GM12875 (cell line): ENCODE measurements at regions not wholly inside any gene's neighbourhood (a gene's known extent, or its start where the extent isn't known, plus 50 kb on each side); places are given as distances from the start of the nearest gene placed in this dataset.

Source experiments
- H3K4me3 ChIP-seq: one replicate; pipeline ENCODE4 v1.5.1; 2011; ENCODE audit warnings: low read depth, low read length, control low read depth
- TF ChIP-seq, protein P1 (sequence below): IDR thresholded peaks from 2 replicates; pipeline ENCODE4 v1.5.1; 2011; ENCODE audit warnings: low read depth, mild to moderate bottlenecking, control low read depth, inconsistent platforms, low read length, moderate library complexity, borderline replicate concordance; ENCODE audit not compliant: insufficient read depth

DNA sequence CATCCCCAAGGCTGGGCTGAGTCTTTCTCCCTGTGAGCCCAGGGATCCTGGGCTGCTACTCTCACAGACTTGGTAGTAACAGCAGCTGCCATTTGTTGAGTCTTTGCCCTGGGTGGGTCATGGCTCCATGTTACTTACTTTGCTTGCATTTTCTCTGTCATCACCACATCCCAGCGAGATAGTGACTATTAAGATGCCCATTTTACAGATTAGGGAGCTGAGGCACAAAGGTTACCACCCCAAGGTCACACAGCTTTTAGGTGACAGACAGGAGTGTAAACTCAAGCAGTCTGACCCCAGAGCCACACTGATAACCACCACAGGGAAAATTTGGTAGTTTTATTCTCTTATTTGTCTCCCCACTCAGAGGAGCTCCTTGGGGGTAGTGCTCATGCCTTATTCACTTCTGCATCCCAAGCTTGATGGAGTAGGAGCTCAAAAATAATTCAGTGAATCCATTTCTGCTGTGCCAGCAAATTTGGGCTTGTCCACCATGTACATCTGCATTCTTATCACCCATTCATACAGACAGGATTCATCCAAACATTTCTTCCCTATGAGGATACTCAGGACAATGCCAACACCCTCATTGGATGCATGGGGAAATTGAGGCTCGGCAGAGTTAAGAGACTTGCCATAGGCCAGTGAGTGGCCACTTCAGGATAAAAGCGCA is 263.2 kb downstream of the CBLN1 start:
- TF ChIP-seq, protein P1, sequence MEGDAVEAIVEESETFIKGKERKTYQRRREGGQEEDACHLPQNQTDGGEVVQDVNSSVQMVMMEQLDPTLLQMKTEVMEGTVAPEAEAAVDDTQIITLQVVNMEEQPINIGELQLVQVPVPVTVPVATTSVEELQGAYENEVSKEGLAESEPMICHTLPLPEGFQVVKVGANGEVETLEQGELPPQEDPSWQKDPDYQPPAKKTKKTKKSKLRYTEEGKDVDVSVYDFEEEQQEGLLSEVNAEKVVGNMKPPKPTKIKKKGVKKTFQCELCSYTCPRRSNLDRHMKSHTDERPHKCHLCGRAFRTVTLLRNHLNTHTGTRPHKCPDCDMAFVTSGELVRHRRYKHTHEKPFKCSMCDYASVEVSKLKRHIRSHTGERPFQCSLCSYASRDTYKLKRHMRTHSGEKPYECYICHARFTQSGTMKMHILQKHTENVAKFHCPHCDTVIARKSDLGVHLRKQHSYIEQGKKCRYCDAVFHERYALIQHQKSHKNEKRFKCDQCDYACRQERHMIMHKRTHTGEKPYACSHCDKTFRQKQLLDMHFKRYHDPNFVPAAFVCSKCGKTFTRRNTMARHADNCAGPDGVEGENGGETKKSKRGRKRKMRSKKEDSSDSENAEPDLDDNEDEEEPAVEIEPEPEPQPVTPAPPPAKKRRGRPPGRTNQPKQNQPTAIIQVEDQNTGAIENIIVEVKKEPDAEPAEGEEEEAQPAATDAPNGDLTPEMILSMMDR = no peak
- H3K4me3 ChIP-seq = no peak overlapping the region

DNA sequence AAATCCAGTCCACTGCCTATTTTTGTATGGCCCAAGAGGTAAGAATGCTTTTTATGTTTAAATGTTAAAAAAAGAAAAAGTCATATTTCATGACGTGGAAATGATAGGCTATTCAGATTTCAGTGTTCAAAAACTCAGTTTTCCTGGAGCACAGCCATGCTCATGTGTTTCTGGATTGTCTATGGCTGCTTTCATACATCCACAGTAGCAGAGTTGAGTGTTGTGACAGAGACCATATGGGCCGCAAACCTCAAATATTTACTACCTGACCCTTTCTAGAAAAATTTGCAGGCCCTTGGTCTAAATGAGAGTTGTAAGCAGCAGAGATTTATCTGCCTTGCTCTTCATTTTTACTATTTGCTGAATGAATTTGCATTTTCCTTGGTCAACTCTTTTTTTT is 264.1 kb downstream of the CBLN1 start:
- TF ChIP-seq, protein P1 = no peak

DNA sequence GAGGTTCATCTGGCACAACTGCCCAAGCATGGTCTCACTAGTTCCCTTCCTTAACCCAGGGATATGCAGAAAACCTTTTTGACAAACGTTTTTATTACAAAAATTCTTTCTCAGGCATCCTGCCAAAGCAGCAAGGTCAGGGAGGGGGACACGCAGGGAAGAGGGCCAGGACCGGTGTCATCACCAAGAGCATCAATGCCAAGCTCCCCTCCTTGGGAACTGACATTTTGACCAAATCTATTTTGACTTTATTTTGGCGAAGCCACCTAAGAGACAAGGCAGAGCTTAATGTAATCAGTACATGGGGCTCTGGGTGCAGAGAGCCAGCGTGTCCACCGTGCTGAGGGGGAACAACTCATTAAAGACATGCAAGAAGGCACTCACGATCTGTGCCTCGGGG is 265.2 kb downstream of the CBLN1 start:
- TF ChIP-seq, protein P1 = no peak
- H3K4me3 ChIP-seq = no peak overlapping the region

More for the DNA sequence above, 264.1 kb downstream of the CBLN1 start:
- no peak overlapping the region for H3K4me3 ChIP-seq

DNA sequence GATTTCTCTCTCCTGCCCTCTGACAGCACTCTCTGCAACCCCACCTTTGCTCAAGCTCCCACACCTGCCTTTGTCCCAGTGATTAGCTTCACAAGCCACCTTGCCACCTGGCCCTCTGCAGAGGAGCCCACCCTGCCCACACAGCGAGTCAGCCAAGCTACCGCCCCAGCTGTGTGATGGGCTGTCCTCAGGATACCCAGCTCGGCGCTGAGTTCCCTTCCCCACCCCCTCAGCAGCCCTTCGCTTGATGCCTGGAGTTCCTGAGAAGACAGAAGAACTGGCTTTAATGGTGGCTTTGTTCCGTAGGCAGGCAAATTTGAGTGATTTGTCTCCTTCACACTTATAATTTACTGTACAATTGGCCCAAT is 266.4 kb downstream of the CBLN1 start:
- H3K4me3 ChIP-seq = no peak overlapping the region
- TF ChIP-seq, protein P1 = no peak

DNA sequence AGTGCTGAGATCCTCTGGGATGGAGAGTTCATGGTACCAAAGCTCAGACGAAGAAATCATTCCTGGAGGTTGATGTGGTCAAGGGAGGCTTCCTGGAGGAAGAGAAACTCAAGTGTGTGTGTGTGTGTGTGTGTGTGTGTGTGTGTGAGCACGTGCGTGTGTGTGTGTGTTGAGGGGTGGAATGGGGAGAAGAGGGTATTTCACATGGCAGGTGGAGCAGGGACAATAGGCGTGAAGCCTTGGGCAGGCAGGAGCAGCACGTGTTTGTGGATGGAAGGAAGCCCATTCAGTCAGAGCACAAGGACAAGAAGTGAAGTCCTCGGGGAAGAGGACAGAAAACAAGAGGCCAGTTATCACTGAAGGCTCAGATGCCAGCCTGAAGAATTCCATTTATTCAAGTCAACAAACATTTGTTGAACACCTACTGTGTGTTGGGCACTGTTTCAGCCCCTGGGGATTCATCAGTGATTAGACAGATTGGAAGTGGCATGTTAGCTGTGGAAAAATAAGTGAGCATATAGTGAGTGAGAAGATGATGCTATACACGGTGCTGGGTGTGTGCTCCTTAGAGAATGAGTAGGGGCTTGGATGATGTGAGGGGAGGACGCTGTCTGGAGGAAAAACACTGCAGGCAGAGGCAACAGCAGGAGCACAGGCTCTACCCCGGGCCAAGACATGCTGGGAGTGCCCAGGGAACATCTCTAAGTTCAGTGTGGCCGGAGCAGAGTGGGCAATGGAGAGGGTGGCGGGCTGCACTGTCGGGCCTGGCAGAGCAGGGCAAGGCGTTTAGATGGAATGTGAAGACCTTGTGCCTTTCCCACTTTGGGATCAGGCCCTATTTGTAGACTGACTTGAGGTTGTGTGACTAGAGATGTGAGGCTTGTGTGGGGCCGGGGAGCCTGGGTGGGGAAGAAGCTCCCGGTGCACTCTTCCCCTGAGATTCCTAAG is 267.1 kb downstream of the CBLN1 start:
- H3K4me3 ChIP-seq = no peak overlapping the region
- TF ChIP-seq, protein P1 = no peak

DNA sequence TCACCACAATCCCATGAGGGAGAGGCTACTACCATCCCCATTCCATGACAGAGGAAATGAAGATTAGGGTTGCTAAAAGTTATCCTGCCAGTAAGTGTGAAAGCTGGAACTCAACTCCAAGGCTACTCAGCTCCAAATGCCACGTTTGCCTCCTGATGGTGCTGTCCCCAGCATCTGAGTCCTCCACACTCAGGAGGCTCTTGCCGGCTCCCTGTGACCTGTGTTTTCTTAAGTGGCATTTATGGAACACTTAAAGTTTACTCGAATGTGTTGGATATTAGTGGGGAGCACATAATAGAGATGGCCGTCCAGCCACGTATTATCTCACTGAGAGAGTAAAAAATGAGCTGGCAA is 267.9 kb downstream of the CBLN1 start:
- no peak overlapping the region for H3K4me3 ChIP-seq
- TF ChIP-seq, protein P1 = no peak
